Mammary epithelial cell (primary cell): ENCODE measurements at regions not wholly inside any gene's neighbourhood (a gene's known extent, or its start where the extent isn't known, plus 50 kb on each side); places are given as distances from the start of the nearest gene placed in this dataset.

Experiments
- CTCF ChIP-seq, 2 donors: IDR thresholded peaks in 1 of 2; conservative IDR thresholded peaks in 1 of 2; 2 replicates each; pipeline ENCODE4 v1.5.1; 2011 to 2012; ENCODE audit warnings: inconsistent platforms in 2 of 2, low read length in 2 of 2, mild to moderate bottlenecking in 2 of 2, control low read depth in 1 of 2, low read depth in 1 of 2; ENCODE audit not compliant: insufficient read depth in 1 of 2; ENCODE audit errors: extremely low read depth in 1 of 2
- EZH2 ChIP-seq: IDR thresholded peaks from 2 replicates; pipeline ENCODE4 v1.6.1; 2012; ENCODE audit warnings: low read length, inconsistent platforms, borderline replicate concordance

DNA sequence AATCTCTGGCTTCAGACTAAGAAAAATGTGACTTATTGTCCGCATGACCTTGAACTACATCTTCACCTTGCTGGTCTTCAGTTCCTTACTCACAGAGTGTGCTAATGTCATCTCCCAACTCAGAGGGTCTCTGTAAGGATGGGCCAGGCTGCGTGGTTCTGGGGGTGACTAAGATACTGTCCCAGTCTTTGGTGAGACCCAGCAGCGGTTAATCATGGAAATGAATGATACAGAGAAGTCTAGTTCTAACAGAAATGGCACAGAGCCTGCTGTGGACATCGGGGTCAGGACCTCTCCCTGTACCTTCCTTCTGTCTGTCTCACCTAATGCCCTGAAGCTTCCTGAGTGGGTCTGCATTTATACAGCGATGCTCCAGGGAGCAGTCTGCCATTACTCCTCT lies 662.7 kb upstream of the HS6ST1 start:
- no peak for TF ChIP-seq CTCF (conservative IDR thresholded peaks at IDR 0.05 in 1 of 2, IDR thresholded peaks at IDR 0.05 in 1 of 2; ENCODE audit: extremely low read depth in 1 of 2, insufficient read depth in 1 of 2, low read depth in 1 of 2, low read length in 2 of 2)
- no peak for TF ChIP-seq EZH2
